Adrenal gland (tissue), 9 donors: ENCODE measurements at regions not wholly inside any gene's neighbourhood (a gene's known extent, or its start where the extent isn't known, plus 50 kb on each side); places are given as distances from the start of the nearest gene placed in this dataset.

Experiments
- DNase-seq, 7 donors: peaks; one replicate each; pipeline ENCODE4 v3.0.0-alpha.2; 2019 to 2020
- H3K27ac ChIP-seq, 5 donors: fragments of 200-600 bp; sonication (generic) in 4 of 5; 1 replicate in 3 of 5; 2 replicates in 2 of 5; pipeline versions ENCODE4 v1.5.1 to v1.8.0; 2016 to 2020; ENCODE audit warnings: mild to moderate bottlenecking in 1 of 5
- H3K27me3 ChIP-seq: fragments of 200-600 bp; 2 replicates; pipeline ENCODE4 v1.8.0; 2021
- H3K36me3 ChIP-seq, 2 donors: fragments of 200-600 bp; replicated peaks in 1 of 2; 1 replicate in 1 of 2; 2 replicates in 1 of 2; pipeline versions ENCODE4 v1.5.1 to v1.8.0; 2018 to 2022
- H3K4me1 ChIP-seq, 2 donors: fragments of 200-600 bp; replicated peaks in 1 of 2; 1 replicate in 1 of 2; 2 replicates in 1 of 2; pipeline versions ENCODE4 v1.5.1 to v1.8.0; 2018 to 2021
- H3K4me3 ChIP-seq, 4 donors: fragments of 200-600 bp; sonication (generic) in 3 of 4; one replicate each; pipeline ENCODE4 v1.5.1; 2016 to 2018
- H3K9me3 ChIP-seq, 3 donors: fragments of 200-600 bp; sonication (generic) in 1 of 3; replicated peaks in 1 of 3; 1 replicate in 2 of 3; 2 replicates in 1 of 3; pipeline versions ENCODE4 v1.5.1 to v1.8.0; 2016 to 2021
- POLR2A ChIP-seq, 2 donors: fragments of 450-650 bp; IDR thresholded peaks; one replicate each; pipeline ENCODE4 v1.6.1; 2017; ENCODE audit warnings: antibody characterized with exemption in 2 of 2, mild to moderate bottlenecking in 2 of 2, moderate library complexity in 1 of 2
- WGBS, 4 donors: extraction: QIAGEN DNeasy Blood & Tissue Kit in 2 of 4; methylation state at CpG; one replicate each; pipeline versions ENCODE4 v1.1.5 to v1.1.7; 2013 to 2017; 5-methylcytosine and 5-hydroxymethylcytosine counted together
- intact Hi-C, 2 donors: fragments of 100-400 bp; cut with DNase I; formaldehyde crosslinking; loops; one replicate each; pipeline versions ENCODE4 v1.14.1 to v1.15.0; 2022 to 2023
- TF ChIP-seq, protein P1 (sequence below), 6 experiments: fragments of 450-650 bp in 4 of 6; fragments of 200-600 bp in 2 of 6; sonication (generic) in 1 of 6; IDR thresholded peaks; 1 replicate in 5 of 6; 2 replicates in 1 of 6; pipeline versions ENCODE4 v1.5.1 to v1.8.0; 2016 to 2021; ENCODE audit warnings: antibody characterized with exemption in 6 of 6, mild to moderate bottlenecking in 2 of 6, moderate library complexity in 1 of 6
- donor health status: healthy with polysubstance abuse.
- donor health status: Bipolar disorder and iron deficiency.
- donor health status: DM: yes; HTN: yes; CAD: no.
- donor health status: DM: no; HTN: no; CAD: no.
- donor health status: DM: no; HTN: no; CAD: no.

DNA sequence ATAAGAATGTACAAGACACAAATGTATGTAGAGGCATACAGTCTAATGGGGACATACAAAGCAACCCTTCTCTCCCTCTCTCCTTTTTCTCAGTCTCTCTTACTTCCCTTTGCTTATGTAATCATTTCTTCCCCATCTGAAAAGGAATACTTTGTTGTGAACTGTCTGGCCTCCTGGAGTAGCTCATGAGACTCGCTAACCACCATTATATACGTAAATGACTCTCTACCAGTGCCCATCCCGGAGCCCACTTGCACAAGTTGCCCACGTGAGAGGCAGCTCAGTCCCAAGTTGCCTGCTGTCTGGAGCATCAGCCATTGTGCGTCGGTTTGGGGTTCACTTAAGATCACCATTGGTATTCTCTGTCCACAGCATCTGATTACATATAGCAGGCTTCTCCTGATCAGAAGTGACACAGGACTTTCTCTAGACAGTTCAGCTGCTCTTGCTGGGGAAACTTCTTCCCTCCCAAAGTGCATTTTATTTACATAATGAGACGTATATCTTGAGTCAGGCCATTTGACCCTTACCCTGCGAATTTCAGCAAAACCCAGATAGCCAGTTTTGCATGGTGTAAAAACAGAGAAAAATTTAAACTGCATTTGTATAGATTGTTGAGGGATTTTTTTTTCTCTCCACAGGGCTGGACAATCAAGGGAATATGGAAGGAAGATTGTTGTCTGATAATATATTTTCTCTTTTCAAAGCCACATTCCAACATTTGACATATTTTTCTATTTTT lies 220.7 kb upstream of the EGLN3 start:
- Histone ChIP-seq H3K4me3 (no peak overlapping the region), H3K36me3 (no peaks in the 10 kb centered on the region), H3K27ac (no peak overlapping the region), H3K4me1 (peaks cover 0 to under 1% of the 10 kb centered on the region in 2 donors), H3K9me3 (no peaks in the 10 kb centered on the region), H3K27me3 (no peaks in the 10 kb centered on the region)
- TF ChIP-seq POLR2A (IDR thresholded peaks at IDR 0.05): no peak
- TF ChIP-seq, protein P1, sequence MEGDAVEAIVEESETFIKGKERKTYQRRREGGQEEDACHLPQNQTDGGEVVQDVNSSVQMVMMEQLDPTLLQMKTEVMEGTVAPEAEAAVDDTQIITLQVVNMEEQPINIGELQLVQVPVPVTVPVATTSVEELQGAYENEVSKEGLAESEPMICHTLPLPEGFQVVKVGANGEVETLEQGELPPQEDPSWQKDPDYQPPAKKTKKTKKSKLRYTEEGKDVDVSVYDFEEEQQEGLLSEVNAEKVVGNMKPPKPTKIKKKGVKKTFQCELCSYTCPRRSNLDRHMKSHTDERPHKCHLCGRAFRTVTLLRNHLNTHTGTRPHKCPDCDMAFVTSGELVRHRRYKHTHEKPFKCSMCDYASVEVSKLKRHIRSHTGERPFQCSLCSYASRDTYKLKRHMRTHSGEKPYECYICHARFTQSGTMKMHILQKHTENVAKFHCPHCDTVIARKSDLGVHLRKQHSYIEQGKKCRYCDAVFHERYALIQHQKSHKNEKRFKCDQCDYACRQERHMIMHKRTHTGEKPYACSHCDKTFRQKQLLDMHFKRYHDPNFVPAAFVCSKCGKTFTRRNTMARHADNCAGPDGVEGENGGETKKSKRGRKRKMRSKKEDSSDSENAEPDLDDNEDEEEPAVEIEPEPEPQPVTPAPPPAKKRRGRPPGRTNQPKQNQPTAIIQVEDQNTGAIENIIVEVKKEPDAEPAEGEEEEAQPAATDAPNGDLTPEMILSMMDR (IDR thresholded peaks at IDR 0.05): no peak
- WGBS, 4 donors: 73 to 86% (median 78%) methylated on average over 8 of the region's 8 CpGs
- intact Hi-C loops: no loop called here
- no peak for DNase-seq

DNA sequence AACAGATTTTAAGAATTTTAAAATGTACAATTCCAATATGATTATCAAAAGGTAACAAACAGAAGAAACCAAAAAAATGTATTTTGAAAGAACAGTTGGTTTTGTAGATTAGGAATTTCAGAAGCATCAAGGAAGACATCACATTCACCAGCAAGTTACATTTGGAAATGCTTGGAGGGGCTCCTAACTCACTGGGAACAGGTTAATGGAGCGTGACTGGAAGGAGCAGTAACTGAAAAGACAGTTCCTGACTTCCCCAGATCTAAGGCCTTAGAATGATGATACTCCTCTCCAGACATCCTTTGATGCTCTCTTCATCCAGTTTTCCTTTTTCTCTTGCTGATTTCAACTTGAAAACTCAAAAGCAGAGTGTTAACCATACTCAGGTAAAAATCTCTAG lies 220.0 kb upstream of the EGLN3 start:
- WGBS, 4 donors: 81 to 93% (median 90%) methylated on average over 1 of the region's 1 CpG
- no peaks in the 10 kb centered on the region for H3K9me3 ChIP-seq
- intact Hi-C loops: no loop called here
- no peak for DNase-seq
- H3K4me1 ChIP-seq: no peaks in the 10 kb centered on the region
- H3K27ac ChIP-seq: no peak overlapping the region
- H3K27me3 ChIP-seq: no peaks in the 10 kb centered on the region
- H3K4me3 ChIP-seq: no peak overlapping the region
- no peak for TF ChIP-seq POLR2A (IDR thresholded peaks at IDR 0.05)
- TF ChIP-seq, protein P1 (IDR thresholded peaks at IDR 0.05): no peak
- no peaks in the 10 kb centered on the region for H3K36me3 ChIP-seq

DNA sequence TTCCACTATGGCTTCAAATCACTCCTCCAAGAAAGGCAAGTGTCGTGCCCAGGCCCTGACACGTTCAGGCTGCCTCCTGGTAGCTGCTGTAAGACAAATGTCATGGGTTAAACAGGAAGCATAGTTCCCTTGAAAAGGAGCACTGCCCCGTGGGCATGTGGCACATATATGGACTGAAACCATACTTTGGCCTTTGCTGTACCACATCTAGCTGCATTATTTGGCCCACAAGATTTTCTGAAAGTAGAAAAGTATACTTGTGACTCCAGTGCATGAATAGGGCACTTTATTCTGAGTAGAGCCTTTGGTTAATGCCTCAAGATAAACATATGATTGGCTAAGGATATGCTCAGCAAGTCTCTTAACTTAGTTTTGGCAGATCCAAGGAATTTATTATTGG lies 218.7 kb upstream of the EGLN3 start:
- Histone ChIP-seq H3K9me3 (no peaks in the 10 kb centered on the region), H3K36me3 (no peaks in the 10 kb centered on the region), H3K27me3 (no peaks in the 10 kb centered on the region), H3K4me3 (no peak overlapping the region), H3K27ac (no peak overlapping the region), H3K4me1 (no peaks in the 10 kb centered on the region)
- no peak for DNase-seq
- 54 to 69% (median 59%) methylated on average over 3 of the region's 3 CpGs for WGBS, 4 donors
- TF ChIP-seq, protein P1 (IDR thresholded peaks at IDR 0.05): no peak
- no peak for TF ChIP-seq POLR2A (IDR thresholded peaks at IDR 0.05)
- intact Hi-C loops: no loop called here

DNA sequence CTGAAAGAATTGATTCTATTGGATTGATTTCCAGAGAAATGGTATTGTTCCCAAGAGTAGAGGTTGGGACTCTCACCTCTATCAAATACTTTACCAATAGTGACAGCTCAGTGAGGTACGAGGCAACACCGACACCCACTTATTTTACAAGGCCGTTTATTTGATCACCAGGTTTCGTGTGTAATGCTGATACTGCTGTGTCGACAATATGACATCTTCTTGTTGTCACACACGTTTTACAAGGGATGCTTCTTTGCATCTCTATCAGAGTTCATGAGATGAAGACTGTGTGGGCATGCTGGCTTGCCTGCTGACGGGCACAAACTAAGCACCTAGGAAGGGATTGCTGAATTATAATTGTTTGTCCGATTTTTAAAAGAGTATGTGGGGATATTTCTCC lies 217.8 kb upstream of the EGLN3 start:
- no peaks in the 10 kb centered on the region for H3K4me1 ChIP-seq
- no peaks in the 10 kb centered on the region for H3K9me3 ChIP-seq
- H3K27me3 ChIP-seq: no peaks in the 10 kb centered on the region
- WGBS, 4 donors: 67 to 79% (median 72%) methylated on average over 8 of the region's 8 CpGs
- no peak overlapping the region for H3K4me3 ChIP-seq
- TF ChIP-seq POLR2A (IDR thresholded peaks at IDR 0.05): no peak
- TF ChIP-seq, protein P1 (IDR thresholded peaks at IDR 0.05): no peak
- H3K36me3 ChIP-seq: no peaks in the 10 kb centered on the region
- no peak overlapping the region for H3K27ac ChIP-seq
- intact Hi-C loops: no loop called here
- no peak for DNase-seq
